HG03565 (cell line): ENCODE measurements at regions not wholly inside any gene's neighbourhood (a gene's known extent, or its start where the extent isn't known, plus 50 kb on each side); places are given as distances from the start of the nearest gene placed in this dataset.

ENCODE experiments used
- ATAC-seq: cut with Tn5 transposase; IDR thresholded peaks from one replicate; pipeline ENCODE4 v1.9.1; 2021; ENCODE audit warnings: mild to moderate bottlenecking, moderate library complexity; ENCODE audit not compliant: unreplicated experiment

- no peak for ATAC-seq
These were observed 503.3 kb upstream of the GRIA1 start for GRCh38 chr5:152987131-152987530.

DNA sequence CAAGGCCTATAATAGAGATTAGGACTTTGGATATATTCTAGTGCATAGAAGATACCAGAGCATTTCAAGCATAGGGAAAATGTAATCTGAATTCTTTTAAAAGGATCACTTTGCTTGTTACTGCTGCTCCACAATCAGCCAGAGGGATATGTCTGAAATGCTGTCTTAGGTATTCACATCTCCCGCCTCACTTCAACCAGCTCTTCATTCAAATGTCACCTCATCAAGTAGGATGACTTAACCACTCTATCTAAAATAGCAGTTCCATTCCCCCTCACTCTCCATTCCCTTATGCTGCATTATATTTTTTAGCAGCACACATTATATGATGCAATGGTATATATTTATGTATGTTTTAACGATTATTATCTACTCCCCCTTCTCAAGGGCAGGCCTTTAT, 500.3 kb upstream of the GRIA1 start:
- ATAC-seq, result no peak

DNA sequence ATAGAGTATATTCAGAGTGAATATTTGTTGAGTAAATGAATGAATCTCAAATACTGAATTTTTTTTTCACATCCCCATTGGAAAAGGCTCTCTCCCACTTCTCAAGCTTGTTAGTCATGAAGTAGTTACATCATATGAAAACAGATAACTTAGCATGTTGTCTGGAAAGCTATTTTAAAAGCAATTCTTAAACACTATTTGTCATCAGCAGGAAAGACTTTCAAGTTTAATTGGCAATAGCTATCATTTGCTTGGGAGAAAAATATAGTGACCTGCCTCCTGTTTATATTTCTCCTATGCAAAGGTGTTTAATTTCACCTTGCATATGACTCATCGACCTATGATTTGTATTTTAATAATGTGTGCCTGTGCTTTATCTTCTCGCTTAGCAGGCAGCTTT, 499.8 kb upstream of the GRIA1 start:
- no peak for ATAC-seq

DNA sequence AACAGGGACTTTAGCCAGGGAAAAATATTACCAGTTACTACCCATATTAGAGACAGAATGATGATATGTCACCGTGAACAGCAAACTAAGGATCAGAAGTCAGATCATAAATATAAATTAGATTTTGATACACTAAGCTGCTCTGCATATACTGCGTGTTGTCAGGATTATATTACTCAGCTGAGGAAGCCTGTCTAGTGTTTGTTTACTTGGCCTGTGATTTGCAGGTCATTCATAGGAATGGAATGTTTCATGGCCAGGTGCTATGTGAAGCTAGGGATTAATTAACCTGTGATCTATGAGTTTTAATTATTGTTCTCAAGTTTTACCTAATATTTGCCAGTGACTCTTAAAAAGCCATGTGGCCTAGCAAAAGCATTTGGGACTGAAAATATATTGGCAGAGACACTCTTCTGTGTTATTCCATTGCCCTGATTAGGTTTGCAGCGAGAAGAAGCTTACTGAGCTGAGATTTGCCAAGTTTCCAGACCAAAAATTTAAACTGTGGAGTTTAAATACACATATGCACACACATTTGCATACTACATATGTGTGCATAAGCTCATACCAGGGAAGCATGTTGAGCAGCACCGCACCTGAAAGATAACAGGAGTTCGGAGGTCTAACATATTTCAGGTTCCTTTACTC, 496.3 kb upstream of the GRIA1 start:
- ATAC-seq, result no peak

DNA sequence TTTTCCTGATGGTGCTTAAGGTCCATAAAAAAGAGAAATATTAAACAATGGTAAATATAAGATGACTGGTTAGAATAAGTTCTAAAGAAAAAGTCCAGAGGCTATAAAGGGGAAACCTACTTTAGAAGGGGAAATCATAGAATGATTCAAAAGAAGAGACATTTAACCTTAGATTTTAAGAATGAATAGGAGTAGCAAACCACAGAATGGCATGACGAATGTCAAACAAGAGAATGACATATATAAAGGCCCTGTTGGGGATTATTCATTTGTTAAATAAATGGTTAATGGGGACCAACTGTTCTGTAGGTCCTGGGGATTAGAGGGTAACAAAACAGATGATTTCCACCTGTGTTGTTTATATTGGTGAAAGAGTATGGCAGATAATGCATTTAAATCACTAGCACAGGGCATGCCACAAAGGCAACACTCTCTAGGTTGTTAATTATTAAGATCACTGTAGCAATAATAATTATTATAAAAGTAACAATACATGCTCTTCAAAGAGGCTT, 495.2 kb upstream of the GRIA1 start:
- no peak for ATAC-seq

DNA sequence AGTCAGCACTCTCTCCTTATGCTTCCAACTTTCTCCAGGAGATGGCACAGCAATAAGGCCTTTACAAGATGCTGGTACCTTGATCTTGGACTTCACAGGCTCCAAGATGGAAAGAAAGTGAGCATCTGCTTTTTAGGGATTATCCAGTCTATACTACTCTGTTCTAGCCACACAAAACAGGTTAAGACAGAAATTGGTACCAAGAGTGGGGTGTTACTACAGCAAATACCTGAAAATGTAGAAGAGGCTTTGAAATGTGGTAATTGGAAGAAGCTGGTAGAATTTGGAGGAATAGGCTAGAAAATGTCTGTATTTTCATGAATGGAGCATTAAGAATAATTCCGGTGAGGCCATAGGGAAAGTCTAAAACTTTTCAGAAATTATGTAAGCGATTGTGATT, 484.8 kb upstream of the GRIA1 start:
- ATAC-seq, result no peak

GRCh38 chr5:153006681-153007080, 483.8 kb upstream of the GRIA1 start:
- ATAC-seq, result no peak

- ATAC-seq, result no peak
These were observed 476.3 kb upstream of the GRIA1 start for GRCh38 chr5:153014194-153014593.

DNA sequence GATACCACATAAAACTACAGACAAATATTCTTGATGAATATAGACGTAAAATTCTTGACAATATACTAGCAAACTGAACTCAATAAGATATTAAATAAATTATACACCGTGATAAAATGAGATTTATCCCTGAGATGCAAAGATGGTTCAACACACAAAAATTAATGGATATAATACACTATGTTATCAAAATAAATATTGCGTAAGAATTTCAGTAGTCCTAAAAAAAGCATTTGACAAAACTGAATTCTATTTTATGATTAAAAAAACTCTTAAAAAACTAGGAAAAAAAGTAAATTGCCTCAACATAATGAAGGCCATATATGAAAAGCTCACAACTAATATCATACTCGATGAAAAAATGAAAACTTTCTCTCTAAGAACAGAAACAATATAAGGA, 472.3 kb upstream of the GRIA1 start:
- no peak for ATAC-seq

DNA sequence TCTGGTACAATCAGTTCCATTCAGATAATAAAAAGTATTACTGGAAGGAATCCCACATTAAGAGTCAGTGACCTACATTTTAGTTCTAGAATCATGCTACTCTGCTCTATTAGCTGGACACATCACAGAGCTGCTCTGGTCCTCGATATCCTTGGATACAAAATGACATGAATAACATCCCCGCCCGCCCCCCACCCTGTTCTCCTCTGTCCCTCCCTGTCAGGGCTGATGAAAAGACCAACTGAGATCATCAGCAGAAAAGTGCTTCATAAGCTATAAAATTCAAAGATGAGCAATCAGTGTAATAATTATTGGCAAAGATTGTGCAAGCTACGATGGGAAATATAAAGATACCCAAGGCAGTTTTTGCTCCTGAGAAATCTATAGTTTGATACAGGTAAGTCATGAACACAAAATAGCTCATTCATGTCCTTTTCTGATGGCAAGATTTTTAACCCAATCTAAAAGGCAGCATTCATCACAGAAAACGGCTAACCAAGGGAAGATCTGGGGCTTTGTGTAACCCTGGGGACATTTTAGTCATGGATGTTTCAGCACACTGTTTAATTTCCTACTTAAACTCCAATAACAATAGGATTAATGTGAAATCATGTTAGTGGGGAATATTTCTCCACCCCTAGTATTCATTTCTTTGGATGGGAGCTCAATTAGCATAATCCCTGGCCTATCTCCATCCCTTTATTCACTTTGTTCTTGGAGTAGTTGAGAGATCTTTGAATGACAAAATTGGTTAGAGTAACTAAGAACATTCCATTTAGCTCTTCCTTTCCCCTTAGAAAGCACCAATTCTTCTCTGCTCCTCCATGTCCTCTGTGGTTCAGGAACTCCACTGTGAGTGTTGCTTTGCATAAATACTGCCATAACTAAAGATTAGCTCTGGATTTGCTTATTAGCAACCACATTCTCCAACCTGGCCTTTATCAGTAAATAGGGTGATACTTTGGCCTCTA, 459.4 kb upstream of the GRIA1 start:
- no peak for ATAC-seq

DNA sequence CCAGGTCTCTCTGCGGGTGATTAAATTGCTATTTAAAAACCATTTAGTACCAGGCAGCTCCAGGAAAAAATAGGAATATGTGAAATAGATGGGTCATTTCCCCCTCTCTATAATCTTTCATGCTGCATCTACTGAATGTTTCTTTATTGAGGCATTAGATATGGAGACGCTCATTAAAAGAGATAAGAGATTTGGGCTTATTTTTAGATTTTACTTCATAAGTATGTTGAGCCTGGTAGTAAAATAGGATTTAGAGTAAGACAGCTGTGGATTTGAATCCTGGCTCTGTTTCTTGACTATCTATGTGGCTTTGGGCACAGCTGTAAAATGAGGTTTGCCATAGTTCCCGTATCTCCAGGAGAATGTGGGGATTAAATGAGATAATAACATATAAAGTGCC, 451.0 kb upstream of the GRIA1 start:
- no peak for ATAC-seq

DNA sequence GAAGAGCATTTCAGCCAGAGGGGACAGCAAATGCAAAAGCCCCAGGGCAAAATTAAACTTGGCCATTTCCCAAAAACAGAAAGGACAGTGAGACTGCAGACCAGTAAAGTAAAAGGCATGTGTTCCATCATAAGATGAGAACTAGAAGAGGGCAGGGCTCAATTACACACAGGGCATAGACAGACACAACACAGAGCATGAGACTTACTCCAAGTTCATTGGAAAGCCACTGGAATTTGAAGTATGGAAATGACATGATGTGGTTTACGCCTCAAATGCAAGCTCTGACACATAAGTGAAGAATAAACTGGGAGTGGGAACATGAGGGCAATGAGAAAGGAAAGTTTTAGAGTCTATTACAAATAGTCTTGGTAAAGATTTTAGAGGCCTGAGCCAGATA, 446.6 kb upstream of the GRIA1 start:
- no peak for ATAC-seq

- no peak for ATAC-seq
These were observed 439.8 kb upstream of the GRIA1 start for GRCh38 chr5:153050496-153051179.

DNA sequence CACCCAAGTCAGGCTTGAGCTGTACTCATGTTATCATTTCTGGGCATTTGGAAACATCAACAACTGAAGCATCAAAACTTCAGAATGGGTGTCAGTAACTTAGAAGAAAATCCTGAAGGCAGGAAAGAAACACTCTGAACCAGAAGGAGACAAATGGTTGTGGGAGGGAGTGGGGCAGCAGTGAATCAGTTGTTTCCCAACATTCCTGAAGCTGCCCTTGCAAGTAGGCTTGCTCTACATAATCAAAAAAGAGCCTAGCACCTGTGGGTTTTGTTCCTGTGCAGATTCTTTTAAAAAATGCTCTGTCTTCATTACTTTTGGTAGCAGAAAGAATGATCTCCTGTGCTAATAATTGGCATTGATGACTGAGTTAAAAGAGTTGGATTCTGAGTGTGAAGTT, 424.2 kb upstream of the GRIA1 start:
- no peak for ATAC-seq

DNA sequence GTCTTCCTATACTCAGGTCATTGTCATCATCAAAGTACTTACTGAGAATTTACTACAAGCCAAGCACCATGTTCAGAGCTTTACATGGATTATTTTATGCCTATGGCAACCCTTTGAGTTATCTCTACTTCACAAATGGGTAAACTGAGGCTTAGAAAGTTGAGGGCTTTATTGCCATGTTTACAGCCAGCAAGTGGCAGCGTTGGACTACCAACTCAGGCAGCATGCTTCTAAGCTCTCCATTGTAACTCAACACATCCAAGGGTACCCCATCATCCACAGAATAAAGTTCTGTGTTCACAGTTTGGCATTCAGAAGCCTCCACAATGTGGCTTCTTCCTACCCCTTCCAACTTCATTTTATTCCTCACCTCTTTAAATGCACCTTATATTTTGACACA, 422.6 kb upstream of the GRIA1 start:
- ATAC-seq, result no peak

DNA sequence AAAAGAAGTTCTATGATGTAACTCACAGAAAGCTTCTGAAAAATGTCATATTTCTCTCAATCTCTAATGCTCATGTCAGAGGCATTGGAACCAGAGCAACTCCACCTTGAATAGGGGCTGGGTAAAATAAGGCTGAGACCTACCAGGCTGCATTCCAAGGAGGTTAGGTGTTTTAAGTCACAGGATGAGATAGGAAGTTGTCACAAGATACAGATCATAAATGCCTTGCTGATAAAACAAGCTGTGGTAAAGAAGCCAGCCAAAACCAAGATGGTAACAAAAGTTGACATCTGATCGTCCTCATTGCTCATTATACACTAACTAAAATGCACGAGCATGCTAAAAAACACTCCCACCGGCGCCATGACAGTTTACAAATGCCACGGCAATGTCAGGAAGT, 411.1 kb upstream of the GRIA1 start:
- ATAC-seq, result no peak

GRCh38 chr5:153080940-153081339, 409.5 kb upstream of the GRIA1 start:
- no peak for ATAC-seq

DNA sequence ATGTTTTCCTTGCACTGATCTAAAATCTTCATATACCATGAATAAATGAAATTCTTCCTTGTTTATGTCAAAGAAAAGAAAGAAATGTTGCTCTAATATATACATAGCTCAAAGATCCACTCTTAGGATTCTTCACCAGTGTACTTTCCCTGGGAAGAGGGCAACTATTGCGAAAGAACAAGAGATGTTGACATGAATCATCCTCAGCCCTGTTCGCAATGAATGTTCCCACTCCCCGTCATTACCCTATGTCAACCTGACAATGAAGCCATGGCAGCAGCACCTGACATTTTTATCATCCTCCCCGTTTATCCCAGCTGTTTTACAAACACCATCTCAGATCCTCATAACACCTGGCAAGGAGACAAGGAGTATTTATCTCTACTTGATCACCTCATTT, 409.1 kb upstream of the GRIA1 start:
- ATAC-seq, result no peak

GRCh38 chr5:153084511-153084910, 406.0 kb upstream of the GRIA1 start:
- no peak for ATAC-seq

DNA sequence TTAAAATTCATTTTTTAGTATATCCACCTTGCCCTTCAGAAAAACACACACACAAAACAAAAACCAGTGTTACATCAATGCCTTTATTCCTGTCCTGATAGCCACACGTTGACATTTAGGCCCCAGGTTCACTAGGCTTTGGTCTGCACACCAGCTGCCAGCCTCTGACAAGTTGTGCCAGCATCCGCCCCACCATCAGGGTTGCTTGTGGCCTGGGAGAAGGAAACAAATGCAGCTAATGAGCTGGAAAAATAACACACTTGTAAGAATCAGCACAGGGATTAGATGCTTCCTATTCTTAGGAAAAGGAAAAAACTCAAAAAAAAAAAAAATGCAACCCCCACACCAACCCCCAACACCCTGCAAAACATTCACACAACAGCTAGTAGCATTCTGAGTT, 404.0 kb upstream of the GRIA1 start:
- ATAC-seq, result no peak

GRCh38 chr5:153088538-153088937, 401.9 kb upstream of the GRIA1 start:
- no peak for ATAC-seq

DNA sequence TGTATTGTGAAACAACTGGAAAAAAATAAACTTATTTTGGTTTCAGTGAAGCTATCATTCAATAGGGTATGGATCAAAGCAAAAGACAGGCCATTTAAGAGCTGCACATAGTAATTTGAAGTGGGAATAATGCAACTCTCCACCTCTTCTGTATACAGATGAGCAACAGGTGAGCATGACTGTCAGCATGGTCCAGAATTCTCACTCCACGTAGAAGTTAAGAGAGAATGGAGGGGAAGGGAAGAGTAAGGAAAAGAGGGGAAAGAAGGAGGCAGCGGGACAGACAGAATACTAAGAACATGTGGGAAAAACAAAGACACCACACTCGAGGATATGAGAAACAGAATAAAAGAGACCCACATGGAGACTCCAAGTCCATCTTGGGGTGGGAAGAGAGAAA, 396.1 kb upstream of the GRIA1 start:
- ATAC-seq, result no peak
